ENCODE measurements at regions not wholly inside any gene's neighbourhood (a gene's known extent, or its start where the extent isn't known, plus 50 kb on each side); places are given as distances from the start of the nearest gene placed in this dataset.

DNA sequence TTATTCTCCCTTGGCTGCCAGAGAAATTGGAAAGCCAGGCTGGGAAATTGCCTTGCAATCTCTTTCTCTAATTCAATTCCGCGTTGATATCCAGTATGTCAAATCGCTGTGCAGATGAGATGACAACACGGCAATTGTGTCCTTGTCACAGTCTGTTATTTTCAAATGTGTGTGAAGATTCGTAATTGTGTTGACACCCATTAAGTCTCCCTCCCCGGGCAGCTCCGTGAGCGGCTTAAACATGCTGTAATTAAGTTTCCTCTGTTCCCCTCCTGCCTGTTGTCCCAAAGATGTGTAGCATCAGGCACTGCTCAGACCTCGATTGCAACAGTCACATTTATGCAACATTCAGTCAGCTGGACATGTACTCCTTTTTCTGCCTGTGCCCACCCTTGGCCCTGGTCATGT lies 209.5 kb downstream of the LPIN1 start:
- TF ChIP-seq EZH2phosphoT487 (IDR thresholded peaks at IDR 0.05) (no peak), EZH2 (IDR thresholded peaks at IDR 0.05) (no peak)
- TF ChIP-seq, protein P1, sequence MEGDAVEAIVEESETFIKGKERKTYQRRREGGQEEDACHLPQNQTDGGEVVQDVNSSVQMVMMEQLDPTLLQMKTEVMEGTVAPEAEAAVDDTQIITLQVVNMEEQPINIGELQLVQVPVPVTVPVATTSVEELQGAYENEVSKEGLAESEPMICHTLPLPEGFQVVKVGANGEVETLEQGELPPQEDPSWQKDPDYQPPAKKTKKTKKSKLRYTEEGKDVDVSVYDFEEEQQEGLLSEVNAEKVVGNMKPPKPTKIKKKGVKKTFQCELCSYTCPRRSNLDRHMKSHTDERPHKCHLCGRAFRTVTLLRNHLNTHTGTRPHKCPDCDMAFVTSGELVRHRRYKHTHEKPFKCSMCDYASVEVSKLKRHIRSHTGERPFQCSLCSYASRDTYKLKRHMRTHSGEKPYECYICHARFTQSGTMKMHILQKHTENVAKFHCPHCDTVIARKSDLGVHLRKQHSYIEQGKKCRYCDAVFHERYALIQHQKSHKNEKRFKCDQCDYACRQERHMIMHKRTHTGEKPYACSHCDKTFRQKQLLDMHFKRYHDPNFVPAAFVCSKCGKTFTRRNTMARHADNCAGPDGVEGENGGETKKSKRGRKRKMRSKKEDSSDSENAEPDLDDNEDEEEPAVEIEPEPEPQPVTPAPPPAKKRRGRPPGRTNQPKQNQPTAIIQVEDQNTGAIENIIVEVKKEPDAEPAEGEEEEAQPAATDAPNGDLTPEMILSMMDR (IDR thresholded peaks at IDR 0.05) = no peak
